ENCODE measurements at regions not wholly inside any gene's neighbourhood (a gene's known extent, or its start where the extent isn't known, plus 50 kb on each side); places are given as distances from the start of the nearest gene placed in this dataset.

GRCh38 chr6:98452685-98453084 lies 381.7 kb upstream of the POU3F2 start:
- TF ChIP-seq CTCF (IDR thresholded peaks at IDR 0.05) (no peak), EZH2 (IDR thresholded peaks at IDR 0.05; ENCODE audit: borderline replicate concordance, insufficient read depth, low read depth, low read length, poor library complexity, severe bottlenecking) (no peak)

Measured in B cell (primary cell).